DND-41 (cell line): ENCODE measurements at regions not wholly inside any gene's neighbourhood (a gene's known extent, or its start where the extent isn't known, plus 50 kb on each side); places are given as distances from the start of the nearest gene placed in this dataset.

Source experiments
- CTCF ChIP-seq: IDR thresholded peaks from 2 replicates; pipeline ENCODE4 v1.5.1; 2012; ENCODE audit warnings: borderline replicate concordance, low read length, moderate library complexity, mild to moderate bottlenecking; ENCODE audit not compliant: poor library complexity, severe bottlenecking; ENCODE audit errors: extremely low read depth
- EZH2 ChIP-seq: IDR thresholded peaks from 3 replicates; pipeline ENCODE4 v1.6.1; 2012; ENCODE audit warnings: borderline replicate concordance, low read depth, mild to moderate bottlenecking, moderate library complexity, low read length, inconsistent platforms; ENCODE audit not compliant: severe bottlenecking

GRCh38 chr5:40292006-40292405 lies 387.7 kb upstream of the PTGER4 start:
- TF ChIP-seq CTCF (no peak), EZH2 (no peak)
